ENCODE measurements at regions not wholly inside any gene's neighbourhood (a gene's known extent, or its start where the extent isn't known, plus 50 kb on each side); places are given as distances from the start of the nearest gene placed in this dataset.
A peak's percentile ranks its signal among the peaks of the same experiment; 100 is the strongest.

GRCh38 chr1:47593598-47594285 lies 155.9 kb downstream of the FOXD2 start:
- Histone ChIP-seq H2AK5ac (ENCODE audit: insufficient read length, low read length) (no peak overlapping the region), H3K27me3 (ENCODE audit: insufficient read depth, low read length) (peaks cover 19% of the 10 kb centered on the region; the same call in 1 of the 2 replicates), H4K8ac (replicated peaks; ENCODE audit: insufficient read length, low read depth, low read length) (no peak overlapping the region), H3K23me2 (ENCODE audit: insufficient read length, low read depth, low read length, poor library complexity, severe bottlenecking) (no peaks in the 10 kb centered on the region), H3T11ph (ENCODE audit: low read length) (no peak overlapping the region), H3K79me2 (ENCODE audit: insufficient read depth, low read length) (no peaks in the 10 kb centered on the region), H2BK12ac (ENCODE audit: insufficient read length, low read depth, low read length) (no peak overlapping the region), H2AFZ (ENCODE audit: low read length) (no peak overlapping the region), H4K20me1 (ENCODE audit: control insufficient read depth, insufficient read depth, insufficient read length) (no peaks in the 10 kb centered on the region), H3K9ac (ENCODE audit: extremely low read depth, insufficient read length, low read length) (no peak overlapping the region), H2BK20ac (ENCODE audit: low read depth, low read length, poor library complexity, severe bottlenecking) (no peak overlapping the region), H3K18ac (ENCODE audit: insufficient read length, low read depth, low read length) (no peak overlapping the region), H4K91ac (ENCODE audit: insufficient read length, low read depth, low read length) (no peak overlapping the region), H4K5ac (ENCODE audit: insufficient read length, low read depth, low read length) (no peak overlapping the region), H3K4ac (ENCODE audit: low read depth, low read length) (no peak overlapping the region), H2BK120ac (ENCODE audit: low read depth, low read length, poor library complexity, severe bottlenecking) (no peak overlapping the region), H2BK15ac (ENCODE audit: low read depth, low read length) (no peak overlapping the region), H3K4me2 (ENCODE audit: insufficient read depth, insufficient read length, low read length) (peak overlapping the region; percentile 40), H3K79me1 (ENCODE audit: insufficient read depth, low read depth, low read length, poor library complexity, severe bottlenecking) (no peaks in the 10 kb centered on the region), H3K4me1 (ENCODE audit: insufficient read depth, low read length) (no peaks in the 10 kb centered on the region), H3K23ac (ENCODE audit: insufficient read length, low read depth, low read length) (no peak overlapping the region), H3K9me3 (ENCODE audit: control insufficient read depth, low read depth, low read length) (no peaks in the 10 kb centered on the region), H3K27ac (ENCODE audit: insufficient read length, low read depth, low read length) (no peak overlapping the region), H3K14ac (ENCODE audit: insufficient read depth, low read length) (no peak overlapping the region), H2BK5ac (ENCODE audit: insufficient read length, low read length) (no peak overlapping the region), H3K56ac (ENCODE audit: insufficient read length, low read depth, low read length) (no peak overlapping the region)
- Mint-ChIP-seq H3K9me3 (no peaks in the 10 kb centered on the region), H3K4me1 (peaks cover 3 to 9% of the 10 kb centered on the region in 2 experiments), H3K27me3 (ENCODE audit: low read depth) (peaks cover 4% of the 10 kb centered on the region; the same call in 1 of the 2 replicates), H3K36me3 (ENCODE audit: insufficient read depth in 1 of 3, low read depth in 3 of 3) (no peaks in the 10 kb centered on the region; a peak in 1 of 7 replicates), H3K4me3 (peak overlapping the region; percentile 39 to 73), H3K27ac (no peak overlapping the region)
- WGBS (ENCODE audit: extremely low coverage, insufficient read length, low lambda C conversion rate) = no CpG with 5 or more reads among the region's 12 CpGs
- no peak for DNase-seq
- TF ChIP-seq, protein P1, sequence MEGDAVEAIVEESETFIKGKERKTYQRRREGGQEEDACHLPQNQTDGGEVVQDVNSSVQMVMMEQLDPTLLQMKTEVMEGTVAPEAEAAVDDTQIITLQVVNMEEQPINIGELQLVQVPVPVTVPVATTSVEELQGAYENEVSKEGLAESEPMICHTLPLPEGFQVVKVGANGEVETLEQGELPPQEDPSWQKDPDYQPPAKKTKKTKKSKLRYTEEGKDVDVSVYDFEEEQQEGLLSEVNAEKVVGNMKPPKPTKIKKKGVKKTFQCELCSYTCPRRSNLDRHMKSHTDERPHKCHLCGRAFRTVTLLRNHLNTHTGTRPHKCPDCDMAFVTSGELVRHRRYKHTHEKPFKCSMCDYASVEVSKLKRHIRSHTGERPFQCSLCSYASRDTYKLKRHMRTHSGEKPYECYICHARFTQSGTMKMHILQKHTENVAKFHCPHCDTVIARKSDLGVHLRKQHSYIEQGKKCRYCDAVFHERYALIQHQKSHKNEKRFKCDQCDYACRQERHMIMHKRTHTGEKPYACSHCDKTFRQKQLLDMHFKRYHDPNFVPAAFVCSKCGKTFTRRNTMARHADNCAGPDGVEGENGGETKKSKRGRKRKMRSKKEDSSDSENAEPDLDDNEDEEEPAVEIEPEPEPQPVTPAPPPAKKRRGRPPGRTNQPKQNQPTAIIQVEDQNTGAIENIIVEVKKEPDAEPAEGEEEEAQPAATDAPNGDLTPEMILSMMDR (conservative IDR thresholded peaks at IDR 0.05) = no peak

Data from H9 (cell line).